ENCODE measurements at regions not wholly inside any gene's neighbourhood (a gene's known extent, or its start where the extent isn't known, plus 50 kb on each side); places are given as distances from the start of the nearest gene placed in this dataset.

DNA sequence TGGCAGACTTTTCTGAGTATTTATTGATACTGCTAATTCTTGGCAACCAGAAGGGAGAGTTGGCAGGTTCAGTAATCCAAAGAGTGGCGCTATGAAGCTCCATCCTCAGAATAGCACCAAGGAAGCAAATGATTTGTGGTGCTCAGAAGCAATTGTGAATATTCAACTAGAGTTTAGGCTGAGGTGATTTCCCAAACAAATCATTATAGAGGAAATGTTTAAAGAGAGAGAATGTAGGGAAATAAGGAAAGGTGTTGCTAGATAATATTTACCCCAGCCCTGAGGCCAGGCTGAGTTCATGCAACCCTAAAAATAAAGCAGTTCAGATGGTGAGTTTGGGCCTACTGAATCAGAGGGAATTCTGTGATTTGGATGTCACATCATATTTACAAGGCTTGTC lies 363.4 kb upstream of the PLXNA2 start:
- H3K27me3 Mint-ChIP-seq = peaks cover 6% of the 10 kb centered on the region
- no peaks in the 10 kb centered on the region for H3K4me1 Mint-ChIP-seq (ENCODE audit: low read depth)
- no peaks in the 10 kb centered on the region for H3K36me3 Mint-ChIP-seq (ENCODE audit: insufficient read depth)
- DNase-seq (ENCODE audit: low spot score, unreplicated experiment) = no peak
- TF ChIP-seq, protein P1, sequence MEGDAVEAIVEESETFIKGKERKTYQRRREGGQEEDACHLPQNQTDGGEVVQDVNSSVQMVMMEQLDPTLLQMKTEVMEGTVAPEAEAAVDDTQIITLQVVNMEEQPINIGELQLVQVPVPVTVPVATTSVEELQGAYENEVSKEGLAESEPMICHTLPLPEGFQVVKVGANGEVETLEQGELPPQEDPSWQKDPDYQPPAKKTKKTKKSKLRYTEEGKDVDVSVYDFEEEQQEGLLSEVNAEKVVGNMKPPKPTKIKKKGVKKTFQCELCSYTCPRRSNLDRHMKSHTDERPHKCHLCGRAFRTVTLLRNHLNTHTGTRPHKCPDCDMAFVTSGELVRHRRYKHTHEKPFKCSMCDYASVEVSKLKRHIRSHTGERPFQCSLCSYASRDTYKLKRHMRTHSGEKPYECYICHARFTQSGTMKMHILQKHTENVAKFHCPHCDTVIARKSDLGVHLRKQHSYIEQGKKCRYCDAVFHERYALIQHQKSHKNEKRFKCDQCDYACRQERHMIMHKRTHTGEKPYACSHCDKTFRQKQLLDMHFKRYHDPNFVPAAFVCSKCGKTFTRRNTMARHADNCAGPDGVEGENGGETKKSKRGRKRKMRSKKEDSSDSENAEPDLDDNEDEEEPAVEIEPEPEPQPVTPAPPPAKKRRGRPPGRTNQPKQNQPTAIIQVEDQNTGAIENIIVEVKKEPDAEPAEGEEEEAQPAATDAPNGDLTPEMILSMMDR (IDR thresholded peaks at IDR 0.05; ENCODE audit: unreplicated experiment) = no peak
- no peaks in the 10 kb centered on the region for H3K9me3 Mint-ChIP-seq (ENCODE audit: low read depth)
- H3K4me3 Mint-ChIP-seq (ENCODE audit: low read depth) = no peak overlapping the region
- no peak overlapping the region for H3K27ac Mint-ChIP-seq

DNA sequence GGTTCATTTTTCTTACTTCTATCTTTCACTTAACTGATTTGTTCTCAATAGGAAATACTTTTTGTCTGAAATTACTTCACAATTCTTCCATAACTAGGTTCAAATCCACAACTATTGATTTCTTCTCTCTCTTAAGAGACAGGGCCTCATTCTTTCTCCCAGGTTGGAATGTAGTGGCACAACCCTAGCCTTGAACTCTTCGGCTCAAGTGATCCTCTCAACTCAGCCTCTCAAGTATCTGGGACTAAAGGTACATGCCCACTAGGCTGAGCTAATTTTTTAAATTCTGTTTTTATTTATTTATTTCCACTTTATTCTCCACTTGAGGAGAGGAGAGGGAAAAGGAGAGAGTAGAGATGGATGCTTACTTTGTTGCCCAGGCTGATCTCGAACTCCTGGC lies 370.4 kb upstream of the PLXNA2 start:
- Mint-ChIP-seq H3K4me3 (ENCODE audit: low read depth) (no peak overlapping the region), H3K27me3 (no peaks in the 10 kb centered on the region), H3K27ac (no peak overlapping the region)

DNA sequence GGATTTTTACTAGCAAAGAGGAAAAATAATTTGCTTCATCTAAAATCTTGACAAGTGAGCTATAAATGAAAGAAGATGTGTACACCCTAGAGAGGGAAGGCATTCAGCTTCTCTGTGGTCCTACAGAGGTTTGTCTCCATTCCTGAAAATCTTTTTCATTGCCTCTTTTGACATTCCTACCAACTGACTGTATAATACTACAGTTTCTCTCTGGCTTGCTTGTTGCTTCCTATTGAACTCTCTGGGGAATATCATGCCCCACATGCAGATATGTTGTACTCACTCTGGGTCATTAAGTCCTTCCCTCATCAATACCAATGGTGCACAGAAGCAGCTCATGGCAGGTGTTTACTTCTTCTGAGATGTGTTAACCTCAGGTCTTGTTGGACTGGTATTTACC lies 371.2 kb upstream of the PLXNA2 start:
- TF ChIP-seq, protein P1 (IDR thresholded peaks at IDR 0.05; ENCODE audit: unreplicated experiment) = no peak
- no peaks in the 10 kb centered on the region for H3K36me3 Mint-ChIP-seq (ENCODE audit: insufficient read depth)
- no peak overlapping the region for H3K4me3 Mint-ChIP-seq (ENCODE audit: low read depth)
- H3K27me3 Mint-ChIP-seq = no peaks in the 10 kb centered on the region
- H3K4me1 Mint-ChIP-seq (ENCODE audit: low read depth) = no peaks in the 10 kb centered on the region
- no peak for DNase-seq (ENCODE audit: low spot score, unreplicated experiment)
- H3K27ac Mint-ChIP-seq = no peak overlapping the region
- H3K9me3 Mint-ChIP-seq (ENCODE audit: low read depth) = peaks cover 15% of the 10 kb centered on the region

More for the DNA sequence above, 370.4 kb upstream of the PLXNA2 start:
- TF ChIP-seq, protein P1 (IDR thresholded peaks at IDR 0.05; ENCODE audit: unreplicated experiment) = no peak
- H3K4me1 Mint-ChIP-seq (ENCODE audit: low read depth) = no peaks in the 10 kb centered on the region
- peaks cover 7% of the 10 kb centered on the region for H3K9me3 Mint-ChIP-seq (ENCODE audit: low read depth)
- H3K36me3 Mint-ChIP-seq (ENCODE audit: insufficient read depth) = no peaks in the 10 kb centered on the region
- no peak for DNase-seq (ENCODE audit: low spot score, unreplicated experiment)

DNA sequence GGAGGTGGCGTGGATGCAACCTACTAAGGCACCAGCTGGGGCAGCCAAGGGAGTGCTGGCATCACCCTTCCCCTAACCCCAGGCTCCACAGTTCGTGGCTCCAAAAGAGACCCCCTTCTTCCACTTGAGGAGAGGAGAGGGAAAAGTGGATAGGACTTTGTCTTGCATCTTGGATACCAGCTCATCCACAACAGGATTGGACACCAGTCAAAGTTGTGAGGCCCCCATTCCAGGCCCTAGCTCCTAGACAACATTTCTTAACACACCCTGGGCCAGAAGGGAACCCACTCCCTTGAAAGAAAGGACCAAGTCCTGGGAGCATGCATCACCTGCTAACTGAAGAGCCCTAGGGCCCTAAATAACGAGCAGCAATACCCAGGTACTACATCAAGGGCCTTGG lies 372.6 kb upstream of the PLXNA2 start:
- H3K36me3 Mint-ChIP-seq (ENCODE audit: insufficient read depth) = no peaks in the 10 kb centered on the region
- TF ChIP-seq, protein P1 (IDR thresholded peaks at IDR 0.05; ENCODE audit: unreplicated experiment) = no peak
- H3K4me3 Mint-ChIP-seq (ENCODE audit: low read depth) = no peak overlapping the region

DNA sequence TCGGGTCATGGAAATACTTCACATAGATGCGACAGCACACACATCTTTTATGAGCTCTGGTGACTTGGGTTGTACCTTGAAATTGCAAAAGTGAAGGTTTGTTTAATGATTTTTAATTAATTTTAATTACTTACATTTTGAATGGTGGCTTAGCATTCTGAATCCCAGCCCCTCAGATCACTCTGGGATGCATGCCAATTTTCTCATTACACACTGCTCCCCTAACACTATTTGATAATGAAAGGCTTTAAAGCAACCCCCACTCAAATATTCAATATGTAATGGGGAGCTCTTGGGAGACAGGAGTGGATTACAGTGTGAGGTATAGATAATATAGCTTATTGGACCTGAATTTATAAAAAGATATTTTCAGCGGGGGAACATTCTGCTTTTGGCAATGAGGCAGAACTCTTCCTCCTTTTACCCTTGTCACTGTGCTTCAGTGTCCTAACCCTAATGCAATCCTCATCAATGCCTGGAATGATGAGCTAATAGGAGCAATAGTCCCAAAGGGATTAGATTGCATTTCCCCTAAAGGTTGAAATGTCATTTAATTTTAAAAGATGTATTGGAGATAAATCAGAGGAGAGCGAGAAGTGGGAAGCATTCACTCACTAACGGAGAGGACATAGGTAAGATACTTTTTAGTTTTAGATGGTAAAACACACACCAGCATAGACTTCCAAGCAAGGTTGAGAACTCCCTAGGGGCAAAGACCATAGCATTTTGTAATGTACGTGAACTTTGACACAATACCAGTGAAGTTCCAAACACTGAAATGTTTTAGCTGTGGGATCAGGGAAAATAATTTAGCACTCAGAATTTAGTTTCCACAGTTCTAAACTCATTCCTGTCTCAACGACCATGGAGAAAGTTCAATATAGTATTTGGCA lies 384.1 kb upstream of the PLXNA2 start:
- no peak for DNase-seq (ENCODE audit: low spot score, unreplicated experiment)
- TF ChIP-seq, protein P1 (IDR thresholded peaks at IDR 0.05; ENCODE audit: unreplicated experiment) = no peak
- no peaks in the 10 kb centered on the region for H3K36me3 Mint-ChIP-seq (ENCODE audit: insufficient read depth)
- H3K9me3 Mint-ChIP-seq (ENCODE audit: low read depth) = peaks cover 3% of the 10 kb centered on the region
- no peaks in the 10 kb centered on the region for H3K4me1 Mint-ChIP-seq (ENCODE audit: low read depth)
- no peak overlapping the region for H3K27ac Mint-ChIP-seq
- no peaks in the 10 kb centered on the region for H3K27me3 Mint-ChIP-seq
- H3K4me3 Mint-ChIP-seq (ENCODE audit: low read depth) = no peak overlapping the region

More for the DNA sequence above, 372.6 kb upstream of the PLXNA2 start:
- no peaks in the 10 kb centered on the region for H3K27me3 Mint-ChIP-seq
- peaks cover 25% of the 10 kb centered on the region for H3K9me3 Mint-ChIP-seq (ENCODE audit: low read depth)
- DNase-seq (ENCODE audit: low spot score, unreplicated experiment) = no peak
- no peak overlapping the region for H3K27ac Mint-ChIP-seq
- H3K4me1 Mint-ChIP-seq (ENCODE audit: low read depth) = no peaks in the 10 kb centered on the region
